ENCODE measurements at regions not wholly inside any gene's neighbourhood (a gene's known extent, or its start where the extent isn't known, plus 50 kb on each side); places are given as distances from the start of the nearest gene placed in this dataset.

- intact Hi-C loops (cut with DNase I): no loop called here
- no peaks in the 10 kb centered on the region for H3K9me3 ChIP-seq
- TF ChIP-seq POLR2AphosphoS5 (IDR thresholded peaks at IDR 0.05) (no peak), POLR2A (IDR thresholded peaks at IDR 0.05) (no peak), EP300 (IDR thresholded peaks at IDR 0.05) (no peak)
- TF ChIP-seq, protein P1, sequence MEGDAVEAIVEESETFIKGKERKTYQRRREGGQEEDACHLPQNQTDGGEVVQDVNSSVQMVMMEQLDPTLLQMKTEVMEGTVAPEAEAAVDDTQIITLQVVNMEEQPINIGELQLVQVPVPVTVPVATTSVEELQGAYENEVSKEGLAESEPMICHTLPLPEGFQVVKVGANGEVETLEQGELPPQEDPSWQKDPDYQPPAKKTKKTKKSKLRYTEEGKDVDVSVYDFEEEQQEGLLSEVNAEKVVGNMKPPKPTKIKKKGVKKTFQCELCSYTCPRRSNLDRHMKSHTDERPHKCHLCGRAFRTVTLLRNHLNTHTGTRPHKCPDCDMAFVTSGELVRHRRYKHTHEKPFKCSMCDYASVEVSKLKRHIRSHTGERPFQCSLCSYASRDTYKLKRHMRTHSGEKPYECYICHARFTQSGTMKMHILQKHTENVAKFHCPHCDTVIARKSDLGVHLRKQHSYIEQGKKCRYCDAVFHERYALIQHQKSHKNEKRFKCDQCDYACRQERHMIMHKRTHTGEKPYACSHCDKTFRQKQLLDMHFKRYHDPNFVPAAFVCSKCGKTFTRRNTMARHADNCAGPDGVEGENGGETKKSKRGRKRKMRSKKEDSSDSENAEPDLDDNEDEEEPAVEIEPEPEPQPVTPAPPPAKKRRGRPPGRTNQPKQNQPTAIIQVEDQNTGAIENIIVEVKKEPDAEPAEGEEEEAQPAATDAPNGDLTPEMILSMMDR (IDR thresholded peaks at IDR 0.05): no peak
- no peaks in the 10 kb centered on the region for H3K27me3 ChIP-seq
- peaks cover 0 to 50% (median 49%) of the 10 kb centered on the region in 4 donors for H3K4me1 ChIP-seq
- WGBS, 2 donors: 67 to 83% methylated on average over 11 of the region's 11 CpGs
- no peak overlapping the region for H3K4me3 ChIP-seq
- no peak for DNase-seq
- no peaks in the 10 kb centered on the region for H3K36me3 ChIP-seq
- peak overlapping the region; percentile 74 to 85 (median 80) for H3K27ac ChIP-seq
Observed at GRCh38 chr12:123076604-123077297, 74.1 kb downstream of the PITPNM2 start.

DNA sequence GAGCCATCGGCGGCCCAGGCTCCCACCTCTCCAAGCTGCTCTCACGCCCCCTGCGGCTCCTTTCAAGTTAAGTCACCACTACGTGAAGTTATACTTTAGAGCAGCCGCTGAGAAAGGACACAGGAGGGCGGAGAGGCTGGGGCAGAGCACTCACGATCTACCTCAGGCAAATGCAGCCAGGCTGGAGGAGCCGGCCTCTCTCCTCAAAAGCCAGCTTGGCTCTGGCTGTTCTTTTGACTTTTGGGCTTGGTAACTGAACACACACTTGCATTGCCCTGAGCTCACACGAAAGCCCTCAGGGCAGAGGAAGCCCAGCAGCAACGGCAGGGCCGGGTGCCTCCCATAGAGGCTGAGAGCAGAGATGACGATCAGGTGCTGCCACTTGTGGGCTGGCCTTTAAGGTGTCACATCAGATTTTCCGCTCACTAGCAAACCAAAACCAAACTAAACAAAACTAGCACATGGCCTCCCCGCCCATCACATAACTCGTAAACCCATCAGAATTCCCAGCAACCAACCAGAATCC lies 75.2 kb downstream of the PITPNM2 start:
- Histone ChIP-seq H3K27me3 (no peaks in the 10 kb centered on the region), H3K4me1 (peaks cover 0 to 60% (median 59%) of the 10 kb centered on the region in 4 donors), H3K4me3 (peak overlapping the region in 3 of 4 donors; percentile 12 to 25 (median 16)), H3K36me3 (no peaks in the 10 kb centered on the region), H3K27ac (peak overlapping the region; percentile 74 to 85 (median 80)), H3K9me3 (no peaks in the 10 kb centered on the region)
- intact Hi-C loops (cut with DNase I): no loop called here
- TF ChIP-seq POLR2AphosphoS5 (IDR thresholded peaks at IDR 0.05) (peak in 2 of 4 donors; percentile 9 to 16), EP300 (IDR thresholded peaks at IDR 0.05) (peak in 1 of 4 donors; percentile 10), POLR2A (IDR thresholded peaks at IDR 0.05) (no peak)
- 32 to 35% methylated on average over 16 of the region's 16 CpGs for WGBS, 2 donors
- DNase-seq: no peak

DNA sequence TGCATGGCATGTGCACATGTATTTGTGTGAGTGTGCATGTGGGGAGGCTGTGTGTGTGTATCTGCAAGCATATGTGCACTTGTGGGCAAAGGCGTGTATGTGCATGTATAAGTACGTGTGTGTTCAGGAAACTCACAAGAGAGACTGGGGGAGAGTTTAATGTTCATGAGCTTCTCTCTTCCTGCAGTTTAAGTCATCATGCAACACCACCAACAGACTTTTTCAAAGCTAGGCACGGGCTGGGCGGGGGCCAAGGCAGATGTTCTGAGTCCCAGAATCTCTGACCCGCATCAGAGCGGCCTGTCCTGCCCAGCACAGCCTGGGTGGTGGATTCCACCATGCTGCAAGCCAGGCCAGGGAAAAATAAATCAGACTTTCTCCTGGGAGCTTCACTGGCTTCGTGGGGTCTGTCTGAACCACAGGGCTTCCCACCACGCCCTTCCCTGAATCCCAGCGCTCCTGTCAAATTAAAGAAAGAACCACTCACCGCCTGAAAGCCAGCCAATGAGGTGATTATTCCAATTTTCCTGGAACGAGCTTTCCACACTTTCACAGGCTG lies 75.7 kb downstream of the PITPNM2 start:
- intact Hi-C loops (cut with DNase I): no loop called here
- peak overlapping the region; percentile 74 to 85 (median 80) for H3K27ac ChIP-seq
- H3K4me3 ChIP-seq: peak overlapping the region in 3 of 4 donors; percentile 12 to 25 (median 16)
- H3K36me3 ChIP-seq: no peaks in the 10 kb centered on the region
- H3K9me3 ChIP-seq: no peaks in the 10 kb centered on the region
- no peak for DNase-seq
- no peaks in the 10 kb centered on the region for H3K27me3 ChIP-seq
- peaks cover 0 to 66% (median 64%) of the 10 kb centered on the region in 4 donors for H3K4me1 ChIP-seq
- 56 to 69% methylated on average over 11 of the region's 11 CpGs for WGBS, 2 donors
- TF ChIP-seq POLR2AphosphoS5 (IDR thresholded peaks at IDR 0.05): peak in 1 of 4 donors; percentile 5
- TF ChIP-seq, protein P1 (IDR thresholded peaks at IDR 0.05): no peak
- no peak for TF ChIP-seq EP300 (IDR thresholded peaks at IDR 0.05)
- TF ChIP-seq POLR2A (IDR thresholded peaks at IDR 0.05): no peak

DNA sequence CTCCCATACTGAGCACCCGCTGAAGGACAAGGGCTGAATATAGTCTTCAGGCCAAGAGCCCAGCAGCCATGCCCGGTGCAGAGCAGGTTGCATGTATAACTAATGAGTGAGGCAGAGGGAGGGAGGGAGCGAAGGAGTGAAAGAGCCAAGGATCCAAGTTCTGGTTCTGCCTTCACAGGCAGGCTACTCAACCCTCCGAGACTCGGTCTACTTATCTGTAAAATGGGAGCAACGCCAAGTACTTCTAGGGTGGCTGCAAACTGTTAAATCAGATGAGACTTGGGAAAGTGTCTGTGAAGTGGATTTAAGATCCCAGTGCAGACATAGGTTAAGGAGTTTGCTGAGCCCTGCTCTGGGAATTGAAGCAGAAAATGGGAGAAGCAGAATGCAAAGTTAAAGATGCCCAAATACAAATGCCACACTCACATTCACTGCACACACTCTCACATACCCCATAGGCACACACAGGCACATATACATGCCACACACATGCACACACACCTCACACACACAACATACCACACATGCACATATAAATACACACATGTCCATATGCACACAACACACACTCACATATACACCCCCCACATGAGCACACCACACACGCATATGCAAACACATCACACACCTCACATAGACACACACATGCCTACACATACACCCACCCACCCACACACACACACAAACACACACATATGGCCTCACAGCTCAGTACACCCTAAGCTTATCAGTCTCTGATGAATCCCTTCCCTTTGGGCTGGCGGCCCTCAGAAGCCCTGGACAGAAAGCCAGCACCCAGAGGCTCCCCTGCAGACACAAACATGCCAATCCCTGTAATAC lies 76.7 kb downstream of the PITPNM2 start:
- 91 to 95% methylated on average over 8 of the region's 8 CpGs for WGBS, 2 donors
- Histone ChIP-seq H3K9me3 (no peaks in the 10 kb centered on the region), H3K27ac (peak overlapping the region in 2 of 4 donors; percentile 85), H3K4me1 (peaks cover 0 to 74% (median 68%) of the 10 kb centered on the region in 4 donors), H3K27me3 (no peaks in the 10 kb centered on the region), H3K36me3 (no peaks in the 10 kb centered on the region), H3K4me3 (no peak overlapping the region)
- DNase-seq: no peak
- intact Hi-C loops (cut with DNase I): no loop called here
- TF ChIP-seq, protein P1 (IDR thresholded peaks at IDR 0.05): no peak
- no peak for TF ChIP-seq EP300 (IDR thresholded peaks at IDR 0.05)
- TF ChIP-seq POLR2AphosphoS5 (IDR thresholded peaks at IDR 0.05): no peak
- no peak for TF ChIP-seq POLR2A (IDR thresholded peaks at IDR 0.05)
